ENCODE measurements at regions not wholly inside any gene's neighbourhood (a gene's known extent, or its start where the extent isn't known, plus 50 kb on each side); places are given as distances from the start of the nearest gene placed in this dataset.

DNA sequence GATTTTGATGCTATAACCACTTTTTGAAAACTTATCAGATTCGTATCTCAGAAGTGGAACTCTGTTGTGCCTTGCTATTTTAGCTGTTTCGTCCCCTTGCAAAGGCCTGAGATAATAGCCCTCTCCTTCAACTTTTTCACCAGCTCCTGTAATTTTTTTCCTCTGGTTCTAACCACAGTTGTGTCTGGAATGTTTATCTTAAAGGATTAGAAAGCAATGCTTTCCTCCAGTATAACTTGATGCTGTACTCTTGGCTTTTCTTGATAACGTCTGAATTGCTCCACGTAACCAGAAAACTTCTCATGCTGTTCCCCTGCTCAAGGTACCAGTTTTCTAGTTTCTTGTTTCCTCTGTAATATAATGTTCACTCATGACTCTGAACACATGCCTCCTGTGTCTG lies 209.4 kb downstream of the DTWD2 start:
- TF ChIP-seq, protein P1, sequence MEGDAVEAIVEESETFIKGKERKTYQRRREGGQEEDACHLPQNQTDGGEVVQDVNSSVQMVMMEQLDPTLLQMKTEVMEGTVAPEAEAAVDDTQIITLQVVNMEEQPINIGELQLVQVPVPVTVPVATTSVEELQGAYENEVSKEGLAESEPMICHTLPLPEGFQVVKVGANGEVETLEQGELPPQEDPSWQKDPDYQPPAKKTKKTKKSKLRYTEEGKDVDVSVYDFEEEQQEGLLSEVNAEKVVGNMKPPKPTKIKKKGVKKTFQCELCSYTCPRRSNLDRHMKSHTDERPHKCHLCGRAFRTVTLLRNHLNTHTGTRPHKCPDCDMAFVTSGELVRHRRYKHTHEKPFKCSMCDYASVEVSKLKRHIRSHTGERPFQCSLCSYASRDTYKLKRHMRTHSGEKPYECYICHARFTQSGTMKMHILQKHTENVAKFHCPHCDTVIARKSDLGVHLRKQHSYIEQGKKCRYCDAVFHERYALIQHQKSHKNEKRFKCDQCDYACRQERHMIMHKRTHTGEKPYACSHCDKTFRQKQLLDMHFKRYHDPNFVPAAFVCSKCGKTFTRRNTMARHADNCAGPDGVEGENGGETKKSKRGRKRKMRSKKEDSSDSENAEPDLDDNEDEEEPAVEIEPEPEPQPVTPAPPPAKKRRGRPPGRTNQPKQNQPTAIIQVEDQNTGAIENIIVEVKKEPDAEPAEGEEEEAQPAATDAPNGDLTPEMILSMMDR (conservative IDR thresholded peaks at IDR 0.05; ENCODE audit: low read depth, low read length): no peak
- H3K4me3 ChIP-seq (ENCODE audit: low read length): no peak overlapping the region
- DNase-seq (ENCODE audit: low read depth): peak; percentile 51

DNA sequence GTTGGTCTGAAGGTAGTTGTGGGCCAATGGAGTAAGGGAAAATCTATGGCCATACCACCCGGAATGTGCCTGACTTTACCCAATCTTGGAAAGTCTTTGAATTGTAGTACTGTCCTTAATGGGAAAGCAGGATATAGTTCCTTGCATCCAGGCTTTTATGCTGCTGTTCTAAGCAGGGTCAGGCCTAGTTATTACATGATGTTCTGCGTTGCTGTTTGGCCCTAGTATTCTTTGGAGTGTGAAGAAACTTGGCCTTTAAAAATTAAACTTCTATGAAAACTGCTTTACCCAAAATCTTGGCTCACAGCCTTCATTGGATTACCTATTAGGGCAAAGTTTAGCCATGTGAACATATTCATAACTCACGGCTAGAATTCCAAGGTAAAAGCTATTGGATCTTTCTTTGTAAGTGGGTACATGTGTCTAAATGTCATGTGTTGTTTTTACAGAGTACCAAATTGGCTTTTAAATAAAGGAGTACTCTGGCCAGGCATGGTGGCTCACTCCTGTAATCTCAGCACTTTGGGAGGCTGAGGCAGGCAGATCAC lies 211.1 kb downstream of the DTWD2 start:
- TF ChIP-seq, protein P1 (conservative IDR thresholded peaks at IDR 0.05; ENCODE audit: low read depth, low read length): no peak
- no peak overlapping the region for H3K4me3 ChIP-seq (ENCODE audit: low read length)
- DNase-seq (ENCODE audit: low read depth): no peak

DNA sequence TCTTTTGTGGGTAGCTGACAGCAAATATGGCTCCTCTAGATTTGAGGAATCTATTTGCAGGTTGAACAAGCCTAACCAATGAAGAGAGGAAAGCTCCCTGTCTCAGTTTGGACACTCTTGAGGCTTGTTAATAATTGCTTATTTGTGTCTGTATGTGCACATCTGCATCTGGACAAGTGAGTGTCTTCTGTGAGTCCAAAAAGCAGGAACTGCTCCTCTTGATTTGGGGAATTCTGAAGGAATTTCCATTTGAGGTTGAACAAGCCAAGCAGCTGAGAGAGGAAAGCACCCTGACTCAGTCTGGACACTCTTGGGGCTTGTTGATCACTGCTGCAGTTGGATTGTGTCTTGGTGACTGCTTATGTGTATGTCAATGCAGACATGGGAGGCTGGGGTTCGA lies 211.6 kb downstream of the DTWD2 start:
- TF ChIP-seq, protein P1 (conservative IDR thresholded peaks at IDR 0.05; ENCODE audit: low read depth, low read length): no peak
- H3K4me3 ChIP-seq (ENCODE audit: low read length): no peak overlapping the region
- DNase-seq (ENCODE audit: low read depth): no peak

DNA sequence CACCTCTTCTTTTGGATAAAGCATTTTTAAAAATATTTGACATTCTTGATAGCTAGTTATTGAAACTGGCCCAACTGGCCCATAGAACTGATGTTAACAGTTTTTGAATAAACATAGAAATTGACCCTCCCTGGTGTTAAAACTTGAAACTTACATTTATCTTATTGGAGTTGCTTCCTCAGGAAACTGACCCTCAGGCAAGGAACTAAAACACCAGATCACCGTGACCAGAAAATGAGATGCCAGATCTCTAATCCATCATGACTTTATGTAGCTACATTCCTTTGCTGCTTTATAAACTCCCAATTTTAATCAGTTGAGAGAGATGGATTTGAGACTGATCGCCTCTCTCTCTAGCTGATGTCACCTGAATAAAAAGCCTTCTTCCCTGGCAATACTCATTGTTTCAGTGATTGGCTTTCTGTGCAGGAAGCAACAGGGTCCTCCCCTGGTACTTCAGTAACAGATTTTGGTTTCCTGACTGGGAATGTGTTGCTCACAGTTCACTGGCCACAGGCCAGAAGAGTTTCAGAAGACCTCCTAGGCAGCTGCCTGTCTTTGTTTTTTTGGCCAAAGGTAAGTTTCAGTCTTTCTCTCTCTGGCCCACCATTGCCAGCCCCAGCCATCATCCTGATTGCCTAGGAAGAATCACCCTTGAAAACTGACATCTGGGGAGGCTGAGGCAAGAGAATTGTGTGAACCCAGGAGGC lies 212.4 kb downstream of the DTWD2 start:
- TF ChIP-seq, protein P1 (conservative IDR thresholded peaks at IDR 0.05; ENCODE audit: low read depth, low read length): no peak
- DNase-seq (ENCODE audit: low read depth): no peak
- H3K4me3 ChIP-seq (ENCODE audit: low read length): no peak overlapping the region

DNA sequence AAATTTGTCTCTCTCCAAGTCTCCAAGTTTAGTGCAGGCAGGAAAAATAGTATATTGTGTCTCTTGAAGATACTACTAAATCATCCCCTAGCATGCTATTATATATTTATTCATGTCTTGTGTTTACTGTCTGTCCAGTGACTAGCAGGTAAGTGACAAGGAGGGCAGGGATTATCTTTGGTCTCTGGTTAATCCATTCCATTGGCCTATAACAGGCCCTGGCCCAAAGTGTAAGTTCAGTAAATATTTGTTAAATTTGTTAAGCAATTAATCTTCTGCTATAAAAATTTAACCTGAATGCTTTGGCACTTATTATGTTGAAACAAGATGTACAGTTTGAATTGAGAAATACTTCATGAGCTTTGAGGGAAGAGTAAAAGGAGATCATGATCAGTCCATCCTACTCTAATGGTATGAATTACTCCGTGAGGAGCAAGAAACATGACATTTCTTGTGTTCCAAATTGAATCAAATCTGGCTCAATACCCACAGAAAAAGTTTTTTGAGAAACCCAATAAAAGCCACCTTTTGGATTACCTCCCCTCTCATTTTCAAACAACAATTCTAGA lies 219.7 kb downstream of the DTWD2 start:
- TF ChIP-seq, protein P1 (conservative IDR thresholded peaks at IDR 0.05; ENCODE audit: low read depth, low read length): no peak
- no peak for DNase-seq (ENCODE audit: low read depth)
- no peak overlapping the region for H3K4me3 ChIP-seq (ENCODE audit: low read length)

DNA sequence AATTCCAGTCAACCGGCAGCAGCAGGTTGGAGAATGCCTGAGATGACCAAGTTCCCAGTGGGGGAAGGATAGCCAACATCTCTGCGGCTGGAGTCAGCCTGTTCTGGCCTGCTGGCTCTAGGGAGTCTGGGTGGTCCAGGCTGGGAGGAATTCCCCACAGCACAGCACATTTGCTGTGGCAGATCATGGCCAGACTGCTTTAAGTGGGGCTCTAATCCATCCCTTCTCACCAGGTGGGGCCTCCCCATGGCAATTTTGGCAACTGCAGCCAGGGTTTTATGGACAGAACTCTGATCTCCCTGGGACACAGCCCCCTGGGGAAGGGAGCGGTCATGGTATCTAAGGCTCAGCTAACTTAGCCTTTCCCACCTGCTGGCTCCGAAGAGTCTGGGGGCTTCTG lies 226.1 kb downstream of the DTWD2 start:
- no peak for DNase-seq (ENCODE audit: low read depth)
- H3K4me3 ChIP-seq (ENCODE audit: low read length): no peak overlapping the region
- TF ChIP-seq, protein P1 (conservative IDR thresholded peaks at IDR 0.05; ENCODE audit: low read depth, low read length): no peak

DNA sequence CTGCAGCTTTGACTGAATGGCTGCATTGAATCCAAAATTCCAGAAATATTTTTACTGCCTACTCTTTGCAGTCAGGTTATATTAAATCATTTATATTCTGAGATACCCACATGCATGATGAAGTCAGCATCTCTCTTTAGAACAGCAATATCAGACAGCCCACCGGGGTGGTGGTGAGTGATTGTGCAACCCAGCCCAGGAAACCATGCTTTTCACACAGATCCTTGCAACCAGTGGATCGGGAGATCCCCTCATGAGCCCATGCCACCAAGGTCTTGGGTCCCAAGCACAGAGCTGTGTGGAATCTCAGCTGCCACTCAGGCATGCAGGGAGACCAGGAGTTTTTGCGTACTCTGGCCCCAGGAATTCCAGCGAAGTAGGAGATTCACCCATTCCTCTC lies 226.5 kb downstream of the DTWD2 start:
- DNase-seq (ENCODE audit: low read depth): no peak
- TF ChIP-seq, protein P1 (conservative IDR thresholded peaks at IDR 0.05; ENCODE audit: low read depth, low read length): no peak
- H3K4me3 ChIP-seq (ENCODE audit: low read length): no peak overlapping the region
